ENCODE measurements at regions not wholly inside any gene's neighbourhood (a gene's known extent, or its start where the extent isn't known, plus 50 kb on each side); places are given as distances from the start of the nearest gene placed in this dataset.

- TF ChIP-seq TAF1 (IDR thresholded peaks at IDR 0.05; ENCODE audit: borderline replicate concordance, insufficient read depth, low read length) (no peak), FOXP2 (optimal IDR thresholded peaks at IDR 0.05; ENCODE audit: borderline replicate concordance, extremely low read depth, extremely low read length, insufficient read depth) (no peak), REST (IDR thresholded peaks at IDR 0.05; ENCODE audit: insufficient read depth in 1 of 2, low read depth in 2 of 2, low read length in 2 of 2) (no peak), SIN3A (IDR thresholded peaks at IDR 0.05; ENCODE audit: borderline replicate concordance, insufficient read depth, low read length) (no peak)
Observed at GRCh38 chr1:57550092-57550491, 126.2 kb upstream of the DAB1 start.

DNA sequence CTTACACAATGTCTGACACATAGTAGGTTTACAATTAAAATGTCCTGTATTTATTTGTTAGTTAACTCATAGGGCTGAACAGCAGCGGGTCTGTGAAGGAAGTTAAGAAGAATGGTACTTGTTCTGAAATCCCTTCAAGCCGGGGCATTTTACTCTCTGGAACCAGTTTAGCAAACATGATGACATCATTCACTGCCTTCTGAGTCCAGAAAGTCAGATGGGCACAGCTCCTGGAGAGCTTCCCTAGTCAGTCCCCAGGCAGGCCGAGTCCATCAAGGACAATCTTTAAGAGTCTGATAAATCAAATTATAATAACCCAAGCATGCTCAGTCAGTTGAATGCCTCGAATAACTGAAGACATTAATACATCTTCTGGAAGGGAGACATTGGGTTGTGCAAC is 125.4 kb upstream of the DAB1 start:
- TF ChIP-seq REST (IDR thresholded peaks at IDR 0.05; ENCODE audit: insufficient read depth in 1 of 2, low read depth in 2 of 2, low read length in 2 of 2) (no peak), FOXP2 (optimal IDR thresholded peaks at IDR 0.05; ENCODE audit: borderline replicate concordance, extremely low read depth, extremely low read length, insufficient read depth) (no peak), SIN3A (IDR thresholded peaks at IDR 0.05; ENCODE audit: borderline replicate concordance, insufficient read depth, low read length) (no peak), TAF1 (IDR thresholded peaks at IDR 0.05; ENCODE audit: borderline replicate concordance, insufficient read depth, low read length) (no peak), POLR2AphosphoS5 (IDR thresholded peaks at IDR 0.05; ENCODE audit: low read depth, low read length) (no peak)

- TF ChIP-seq SIN3A (IDR thresholded peaks at IDR 0.05; ENCODE audit: borderline replicate concordance, insufficient read depth, low read length) (no peak), POLR2AphosphoS5 (IDR thresholded peaks at IDR 0.05; ENCODE audit: low read depth, low read length) (no peak), REST (IDR thresholded peaks at IDR 0.05; ENCODE audit: insufficient read depth in 1 of 2, low read depth in 2 of 2, low read length in 2 of 2) (no peak), TAF1 (IDR thresholded peaks at IDR 0.05; ENCODE audit: borderline replicate concordance, insufficient read depth, low read length) (no peak), FOXP2 (optimal IDR thresholded peaks at IDR 0.05; ENCODE audit: borderline replicate concordance, extremely low read depth, extremely low read length, insufficient read depth) (no peak)
Observed at GRCh38 chr1:57546549-57547330, 122.9 kb upstream of the DAB1 start.

- TF ChIP-seq REST (IDR thresholded peaks at IDR 0.05; ENCODE audit: insufficient read depth in 1 of 2, low read depth in 2 of 2, low read length in 2 of 2) (no peak), SIN3A (IDR thresholded peaks at IDR 0.05; ENCODE audit: borderline replicate concordance, insufficient read depth, low read length) (no peak), TAF1 (IDR thresholded peaks at IDR 0.05; ENCODE audit: borderline replicate concordance, insufficient read depth, low read length) (no peak), FOXP2 (optimal IDR thresholded peaks at IDR 0.05; ENCODE audit: borderline replicate concordance, extremely low read depth, extremely low read length, insufficient read depth) (no peak), POLR2AphosphoS5 (IDR thresholded peaks at IDR 0.05; ENCODE audit: low read depth, low read length) (no peak)
Observed at GRCh38 chr1:57544345-57544744, 120.5 kb upstream of the DAB1 start.
